MCF 10A (cell line): ENCODE measurements at regions not wholly inside any gene's neighbourhood (a gene's known extent, or its start where the extent isn't known, plus 50 kb on each side); places are given as distances from the start of the nearest gene placed in this dataset.

Experiments
- BruUV-seq: library from RNA; stranded (reverse); fragments of 400-500 nt; replicated peaks from 2 replicates; lab custom pipeline; 2021; lab: Mats Ljungman, UMichigan
- CTCF ChIA-PET: fragments of 300-600 bp; sonication (Branson Sonifier 250); formaldehyde crosslinking; extraction: SDS; loops from one replicate; lab custom pipeline; 2021; ENCODE audit warnings: antibody characterized with exemption, inconsistent platforms; lab: Yijun Ruan, JAX
- POLR2A ChIA-PET: fragments of 300-600, 350-650 bp; sonication (Branson Sonifier 250); formaldehyde crosslinking; extraction: SDS; loops from one replicate; lab custom pipeline; 2020; ENCODE audit warnings: antibody characterized with exemption, inconsistent platforms; lab: Yijun Ruan, JAX
- DNase-seq: peaks from one replicate; pipeline ENCODE4 v3.0.0-alpha.2; 2018; ENCODE audit not compliant: unreplicated experiment
- H3K27ac Mint-ChIP-seq: one replicate; pipeline ENCODE4 v1.8.0; 2022; ENCODE audit warnings: mild to moderate bottlenecking, low read depth, mixed read lengths; ENCODE audit not compliant: unreplicated experiment
- H3K27me3 Mint-ChIP-seq: one replicate; pipeline ENCODE4 v1.8.0; 2022; ENCODE audit warnings: mixed read lengths; ENCODE audit not compliant: insufficient read depth, unreplicated experiment
- H3K36me3 Mint-ChIP-seq: one replicate; pipeline ENCODE4 v1.8.0; 2022; ENCODE audit warnings: mild to moderate bottlenecking, moderate library complexity, mixed read lengths; ENCODE audit not compliant: insufficient read depth, unreplicated experiment
- H3K4me1 Mint-ChIP-seq: one replicate; pipeline ENCODE4 v1.8.0; 2022; ENCODE audit warnings: mixed read lengths; ENCODE audit not compliant: insufficient read depth, unreplicated experiment
- H3K4me3 Mint-ChIP-seq: one replicate; pipeline ENCODE4 v1.8.0; 2022; ENCODE audit warnings: mild to moderate bottlenecking, moderate library complexity, mixed read lengths; ENCODE audit not compliant: unreplicated experiment
- H3K9me3 Mint-ChIP-seq: one replicate; pipeline ENCODE4 v1.8.0; 2022; ENCODE audit warnings: mixed read lengths; ENCODE audit not compliant: unreplicated experiment
- intact Hi-C: fragments of 100-400 bp; cut with micrococcal nuclease; formaldehyde crosslinking; loops from 2 replicates; pipeline ENCODE4 v1.14.1; 2022
- TF ChIP-seq, protein P1 (sequence below): fragments of 200-600 bp; IDR thresholded peaks from one replicate; pipeline ENCODE4 v1.8.0; 2022; ENCODE audit warnings: antibody characterized with exemption, mild to moderate bottlenecking; ENCODE audit not compliant: unreplicated experiment

DNA sequence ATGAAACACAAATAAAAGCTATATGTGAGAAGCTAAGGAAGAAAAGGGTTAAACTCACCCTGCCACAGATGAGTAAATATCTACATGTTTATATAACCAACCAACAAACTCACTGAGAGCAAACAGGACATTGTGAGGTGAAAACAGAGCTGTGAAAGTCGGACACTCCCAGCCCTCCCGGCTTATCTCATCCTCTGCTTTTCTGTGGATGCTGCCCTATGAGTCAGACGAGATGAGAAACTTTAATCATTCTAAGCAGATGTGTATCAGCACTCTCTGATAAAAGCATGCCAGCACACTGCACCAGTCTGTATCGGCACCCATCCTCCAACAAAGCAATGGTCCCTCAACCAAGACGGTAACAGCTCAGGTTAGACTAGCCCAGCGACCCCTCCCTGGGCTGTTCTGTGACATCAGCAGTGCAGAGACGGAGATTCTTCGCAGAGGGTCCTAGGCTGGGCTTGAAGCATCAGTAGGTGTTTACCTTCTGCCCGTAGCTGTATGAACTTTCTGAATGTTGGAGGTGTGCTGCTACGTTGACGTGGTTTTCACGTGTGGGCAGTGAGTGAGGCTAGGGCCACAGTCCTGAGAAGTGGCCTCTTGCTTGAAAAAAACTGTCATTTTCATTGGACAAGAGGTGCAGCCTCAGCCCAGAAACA, 119.8 kb upstream of the ALDH1A3 start:
- POLR2A ChIA-PET, result interaction anchor here (1.1 to 2.2 kb wide), 2 partner anchors 38 to 82 kb away, joined by 4 to 7 read pairs; no protein-coding TSS in a partner anchor
- TF ChIP-seq, protein P1, sequence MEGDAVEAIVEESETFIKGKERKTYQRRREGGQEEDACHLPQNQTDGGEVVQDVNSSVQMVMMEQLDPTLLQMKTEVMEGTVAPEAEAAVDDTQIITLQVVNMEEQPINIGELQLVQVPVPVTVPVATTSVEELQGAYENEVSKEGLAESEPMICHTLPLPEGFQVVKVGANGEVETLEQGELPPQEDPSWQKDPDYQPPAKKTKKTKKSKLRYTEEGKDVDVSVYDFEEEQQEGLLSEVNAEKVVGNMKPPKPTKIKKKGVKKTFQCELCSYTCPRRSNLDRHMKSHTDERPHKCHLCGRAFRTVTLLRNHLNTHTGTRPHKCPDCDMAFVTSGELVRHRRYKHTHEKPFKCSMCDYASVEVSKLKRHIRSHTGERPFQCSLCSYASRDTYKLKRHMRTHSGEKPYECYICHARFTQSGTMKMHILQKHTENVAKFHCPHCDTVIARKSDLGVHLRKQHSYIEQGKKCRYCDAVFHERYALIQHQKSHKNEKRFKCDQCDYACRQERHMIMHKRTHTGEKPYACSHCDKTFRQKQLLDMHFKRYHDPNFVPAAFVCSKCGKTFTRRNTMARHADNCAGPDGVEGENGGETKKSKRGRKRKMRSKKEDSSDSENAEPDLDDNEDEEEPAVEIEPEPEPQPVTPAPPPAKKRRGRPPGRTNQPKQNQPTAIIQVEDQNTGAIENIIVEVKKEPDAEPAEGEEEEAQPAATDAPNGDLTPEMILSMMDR, result no peak
- intact Hi-C loops, result no loop called here
- H3K27me3 Mint-ChIP-seq, result no peaks in the 10 kb centered on the region
- DNase-seq, result peak; percentile 18
- CTCF ChIA-PET, result interaction anchor here (0.5 to 0.9 kb wide), 4 partner anchors 22 to 249 kb away, joined by 3 to 4 read pairs (median 4); no protein-coding TSS in a partner anchor
- no peaks in the 10 kb centered on the region for H3K9me3 Mint-ChIP-seq
- no TSS peak for BruUV-seq
- H3K4me1 Mint-ChIP-seq, result peaks cover 9% of the 10 kb centered on the region
- H3K36me3 Mint-ChIP-seq, result no peaks in the 10 kb centered on the region
- no peak overlapping the region for H3K4me3 Mint-ChIP-seq
- H3K27ac Mint-ChIP-seq, result no peak overlapping the region

DNA sequence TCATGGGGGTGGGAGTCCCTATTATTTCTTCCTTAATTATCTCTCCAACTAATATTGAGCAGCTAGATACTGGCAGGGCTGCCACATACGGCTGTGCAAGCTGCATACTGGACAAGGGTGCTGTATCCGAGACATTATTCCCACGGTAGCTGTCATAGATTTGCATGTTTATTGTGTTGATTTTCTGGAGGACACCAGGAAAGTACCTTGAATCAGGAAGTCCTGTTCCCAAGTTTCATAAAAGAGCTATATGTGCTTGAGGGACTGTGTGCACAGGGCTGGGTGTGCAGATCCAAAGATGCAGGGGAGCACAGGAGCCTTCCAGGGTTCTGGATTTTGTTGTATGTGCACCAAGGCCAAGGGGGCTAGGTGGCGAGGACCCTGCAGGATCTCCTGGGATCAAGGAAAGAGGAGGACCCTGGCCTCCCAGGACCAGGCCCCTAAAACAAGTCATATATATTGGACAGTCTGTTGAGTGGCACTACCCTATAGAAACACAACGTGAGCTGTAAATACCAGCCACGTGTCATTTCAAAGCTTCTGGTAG, 119.2 kb upstream of the ALDH1A3 start:
- Mint-ChIP-seq H3K36me3 (no peaks in the 10 kb centered on the region), H3K9me3 (no peaks in the 10 kb centered on the region), H3K27me3 (no peaks in the 10 kb centered on the region), H3K4me1 (peaks cover 9% of the 10 kb centered on the region), H3K27ac (no peak overlapping the region), H3K4me3 (no peak overlapping the region)
- no TSS peak for BruUV-seq
- DNase-seq, result no peak
- CTCF ChIA-PET, result interaction anchor here (0.6 to 0.9 kb wide), 3 partner anchors 46 to 248 kb away, joined by 3 read pairs; no protein-coding TSS in a partner anchor
- TF ChIP-seq, protein P1, result no peak
- intact Hi-C loops, result no loop called here
- POLR2A ChIA-PET, result interaction anchor here (2.2 kb wide), 1 partner anchor 39 kb away, joined by 7 read pairs; no protein-coding TSS in a partner anchor

DNA sequence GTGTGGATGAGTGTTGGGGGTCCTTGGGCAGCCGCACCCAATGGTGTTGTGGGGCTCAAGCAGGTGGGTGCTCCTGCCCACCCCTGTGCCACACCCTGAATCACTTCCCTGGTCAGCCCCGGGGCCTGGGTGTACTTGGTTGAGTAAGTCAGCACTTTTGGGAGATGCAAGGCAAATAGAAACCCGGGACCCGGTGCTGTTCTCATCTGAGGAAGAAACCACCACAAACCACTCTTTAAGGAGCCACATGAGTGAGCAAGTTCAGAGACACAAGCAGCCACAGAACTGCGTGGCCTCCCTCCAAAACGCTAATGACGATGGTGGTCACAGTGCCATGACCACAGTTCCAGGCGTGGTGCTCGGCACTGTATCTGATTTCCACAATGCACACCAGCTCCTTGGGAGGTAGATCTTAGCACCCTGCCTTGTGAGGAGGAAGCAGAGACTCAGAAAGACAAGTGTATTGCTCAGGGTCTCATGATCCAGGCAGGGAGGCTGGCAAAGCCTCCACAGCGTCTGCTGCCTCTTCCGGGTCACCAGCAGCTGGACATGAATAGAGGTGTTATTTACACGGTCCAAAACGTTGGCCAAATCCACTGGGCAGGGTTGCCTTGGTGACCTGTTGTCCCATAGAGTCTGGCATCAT, 118.2 kb upstream of the ALDH1A3 start:
- POLR2A ChIA-PET, result interaction anchor here (0.6 kb wide), 1 partner anchor 134 kb away, joined by 3 read pairs; no protein-coding TSS in a partner anchor
- Mint-ChIP-seq H3K36me3 (no peaks in the 10 kb centered on the region), H3K9me3 (no peaks in the 10 kb centered on the region), H3K4me3 (no peak overlapping the region), H3K27me3 (no peaks in the 10 kb centered on the region), H3K27ac (no peak overlapping the region), H3K4me1 (peaks cover 9% of the 10 kb centered on the region)
- intact Hi-C loops, result no loop called here
- no TSS peak for BruUV-seq
- CTCF ChIA-PET, result interaction anchor here (0.6 to 1.6 kb wide), 2 partner anchors 134 to 245 kb away, joined by 3 read pairs; no protein-coding TSS in a partner anchor
- TF ChIP-seq, protein P1, result no peak
- no peak for DNase-seq

DNA sequence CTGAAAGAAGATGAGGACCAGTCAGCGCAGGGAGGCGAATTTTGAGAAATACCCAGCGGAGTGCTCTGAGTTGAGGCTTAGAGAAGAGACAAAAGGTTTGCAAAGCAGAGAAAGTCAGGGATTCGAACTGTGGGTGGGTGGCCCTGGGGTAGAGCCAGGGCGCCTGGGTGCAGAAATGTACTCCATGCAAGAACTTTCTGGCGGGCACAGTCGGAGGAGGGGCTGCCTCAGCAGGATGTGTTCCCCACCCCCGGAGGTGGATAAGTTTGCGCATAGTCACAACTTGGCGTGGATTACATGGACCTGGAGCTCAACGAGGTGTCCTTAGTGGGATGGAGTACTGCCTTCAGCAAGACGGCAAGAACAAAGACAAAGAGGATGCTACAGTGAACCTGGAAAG, 117.3 kb upstream of the ALDH1A3 start:
- CTCF ChIA-PET, result interaction anchor here (0.6 to 1.6 kb wide), 3 partner anchors 244 to 735 kb away, joined by 3 read pairs; no protein-coding TSS in a partner anchor
- Mint-ChIP-seq H3K4me1 (peaks cover 9% of the 10 kb centered on the region), H3K4me3 (no peak overlapping the region), H3K27ac (no peak overlapping the region), H3K9me3 (no peaks in the 10 kb centered on the region), H3K27me3 (no peaks in the 10 kb centered on the region), H3K36me3 (no peaks in the 10 kb centered on the region)
- no TSS peak for BruUV-seq
- TF ChIP-seq, protein P1, result no peak
- intact Hi-C loops, result no loop called here
- POLR2A ChIA-PET, result interaction anchor here (0.6 kb wide), 2 partner anchors 35 to 135 kb away, joined by 3 read pairs; no protein-coding TSS in a partner anchor
- no peak for DNase-seq
